GM12891 (cell line): ENCODE measurements at regions not wholly inside any gene's neighbourhood (a gene's known extent, or its start where the extent isn't known, plus 50 kb on each side); places are given as distances from the start of the nearest gene placed in this dataset.

Experiments
- POLR2A ChIP-seq: IDR thresholded peaks from 2 replicates; pipeline ENCODE4 v1.6.1; 2011; ENCODE audit warnings: low read depth, low read length, control low read depth
- POLR2AphosphoS5 ChIP-seq: IDR thresholded peaks from 2 replicates; pipeline ENCODE4 v1.6.1; 2011; ENCODE audit warnings: low read depth, low read length, control low read depth
- TAF1 ChIP-seq: IDR thresholded peaks from 2 replicates; pipeline ENCODE4 v1.6.1; 2011; ENCODE audit warnings: low read depth, low read length, control low read depth

DNA sequence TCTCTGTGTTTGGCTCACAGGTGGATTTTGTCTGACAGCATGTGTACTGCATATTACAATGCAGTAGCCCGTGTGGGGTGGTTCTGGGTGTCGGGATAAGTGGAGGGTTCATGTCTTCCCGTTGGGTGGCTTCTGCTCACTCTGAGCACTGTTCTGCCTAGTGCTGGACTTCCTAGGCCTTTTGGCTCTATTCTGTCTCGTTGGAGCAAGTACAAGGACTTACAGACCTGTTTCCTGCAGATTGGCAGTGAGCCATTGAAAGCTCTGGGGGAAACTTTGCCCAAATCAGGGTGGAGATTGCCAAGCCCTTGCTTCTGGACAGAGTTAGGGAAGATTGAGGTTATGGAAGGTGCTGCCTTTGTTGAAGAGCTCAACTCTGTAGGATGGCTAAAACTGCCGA, 91.1 kb upstream of the SLC4A4 start:
- TF ChIP-seq POLR2AphosphoS5 = no peak
- TF ChIP-seq POLR2A = no peak
- no peak for TF ChIP-seq TAF1
